Small intestine (tissue), 7 donors: ENCODE measurements at regions not wholly inside any gene's neighbourhood (a gene's known extent, or its start where the extent isn't known, plus 50 kb on each side); places are given as distances from the start of the nearest gene placed in this dataset.

ENCODE experiments used
- DNase-seq, 2 donors: peaks; one replicate each; pipeline versions ENCODE4 v3.0.0 to v3.0.0-alpha.2; 2013
- FAIRE-seq: peaks from 2 replicates; lab custom pipeline; 2012; peaks lifted over from hg19 to GRCh38; lab: Jason Lieb, UNC
- H3K27ac ChIP-seq, 3 donors: one replicate each; pipeline ENCODE4 v1.5.1; 2013; ENCODE audit warnings: low read length in 2 of 3, mild to moderate bottlenecking in 2 of 3, control low read depth in 1 of 3, inconsistent platforms in 1 of 3, low read depth in 1 of 3, moderate library complexity in 1 of 3
- H3K27me3 ChIP-seq, 3 donors: one replicate each; pipeline ENCODE4 v1.6.1; 2013; ENCODE audit warnings: low read length in 3 of 3, inconsistent platforms in 1 of 3; ENCODE audit not compliant: control insufficient read depth in 3 of 3, insufficient read depth in 3 of 3
- H3K36me3 ChIP-seq, 3 donors: one replicate each; pipeline ENCODE4 v1.6.1; 2013; ENCODE audit warnings: low read length in 3 of 3, inconsistent platforms in 1 of 3, low read depth in 1 of 3, mild to moderate bottlenecking in 1 of 3, moderate library complexity in 1 of 3; ENCODE audit not compliant: control insufficient read depth in 3 of 3, insufficient read depth in 2 of 3
- H3K4me1 ChIP-seq, 3 donors: one replicate each; pipeline ENCODE4 v1.6.1; 2013; ENCODE audit warnings: low read length in 2 of 3, inconsistent platforms in 1 of 3, low read depth in 1 of 3, mild to moderate bottlenecking in 1 of 3, moderate library complexity in 1 of 3; ENCODE audit not compliant: control insufficient read depth in 3 of 3, insufficient read depth in 2 of 3
- H3K4me3 ChIP-seq, 3 donors: one replicate each; pipeline ENCODE4 v1.5.1; 2013; ENCODE audit warnings: low read length in 3 of 3, control low read depth in 1 of 3, inconsistent platforms in 1 of 3, low read depth in 1 of 3, mild to moderate bottlenecking in 1 of 3, moderate library complexity in 1 of 3
- H3K9me3 ChIP-seq, 2 donors: one replicate each; pipeline ENCODE4 v1.6.1; 2013; ENCODE audit warnings: low read depth in 1 of 2, low read length in 1 of 2; ENCODE audit not compliant: control insufficient read depth in 2 of 2, insufficient read depth in 1 of 2
- WGBS, 3 donors: extraction: QIAGEN DNeasy Blood & Tissue Kit; methylation state at CpG; one replicate each; pipeline ENCODE4 v1.1.7; 2013; 5-methylcytosine and 5-hydroxymethylcytosine counted together
- donor health status: healthy with polysubstance abuse.
- donor health status: control.
- donor health status: control.
- donor health status: Bipolar disorder and iron deficiency.
- donor health status: healthy.

- Histone ChIP-seq H3K4me3 (no peak overlapping the region), H3K9me3 (no peaks in the 10 kb centered on the region), H3K27ac (no peak overlapping the region), H3K4me1 (no peaks in the 10 kb centered on the region), H3K36me3 (no peaks in the 10 kb centered on the region), H3K27me3 (no peaks in the 10 kb centered on the region)
- 47 to 66% (median 57%) methylated on average over 1 of the region's 1 CpG for WGBS, 3 donors
- DNase-seq (no peak), FAIRE-seq (no peak)
Measured at GRCh38 chr6:169038691-169039090, 215.0 kb downstream of the THBS2 start.

GRCh38 chr6:169035385-169036240, 218.0 kb downstream of the THBS2 start:
- DNase-seq (no peak), FAIRE-seq (no peak)
- 59 to 61% (median 60%) methylated on average over 8 of the region's 8 CpGs for WGBS, 3 donors
- Histone ChIP-seq H3K27ac (no peak overlapping the region), H3K4me3 (no peak overlapping the region), H3K4me1 (no peaks in the 10 kb centered on the region), H3K36me3 (no peaks in the 10 kb centered on the region), H3K9me3 (no peaks in the 10 kb centered on the region), H3K27me3 (peaks cover 0 to 3% (median 0%) of the 10 kb centered on the region in 3 donors)

- Histone ChIP-seq H3K27ac (no peak overlapping the region), H3K4me3 (no peak overlapping the region), H3K9me3 (no peaks in the 10 kb centered on the region), H3K27me3 (peaks cover 0 to 3% (median 0%) of the 10 kb centered on the region in 3 donors), H3K36me3 (no peaks in the 10 kb centered on the region), H3K4me1 (no peaks in the 10 kb centered on the region)
- DNase-seq (no peak), FAIRE-seq (no peak)
- WGBS, 3 donors, result 86 to 89% (median 87%) methylated on average over 13 of the region's 13 CpGs
Measured at GRCh38 chr6:169034516-169035167, 219.0 kb downstream of the THBS2 start.

DNA sequence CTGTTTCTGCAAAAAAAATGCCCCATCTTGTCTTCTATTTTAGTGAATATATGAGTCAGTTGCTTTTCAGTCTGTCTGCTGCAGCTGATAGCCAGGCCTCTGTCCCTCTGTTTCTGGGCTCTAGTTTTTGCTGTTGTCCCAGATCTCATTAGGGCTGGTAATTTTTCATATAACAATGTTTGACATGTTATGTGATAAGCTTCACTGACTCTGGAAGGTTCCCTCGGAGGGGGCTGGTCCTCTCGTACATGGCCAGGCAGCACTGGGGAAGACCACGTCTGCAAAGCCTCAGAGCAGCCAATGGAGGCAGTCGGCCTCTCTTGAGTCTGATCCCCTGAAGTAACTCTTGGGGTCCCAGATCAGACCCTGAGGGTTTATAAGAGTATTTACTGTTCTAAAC, 223.8 kb downstream of the THBS2 start:
- Histone ChIP-seq H3K27ac (no peak overlapping the region), H3K4me1 (no peaks in the 10 kb centered on the region), H3K9me3 (no peaks in the 10 kb centered on the region), H3K4me3 (no peak overlapping the region), H3K27me3 (peaks cover 0 to 3% (median 0%) of the 10 kb centered on the region in 3 donors), H3K36me3 (no peaks in the 10 kb centered on the region)
- 66 to 73% (median 68%) methylated on average over 4 of the region's 4 CpGs for WGBS, 3 donors
- DNase-seq (no peak), FAIRE-seq (no peak)

DNA sequence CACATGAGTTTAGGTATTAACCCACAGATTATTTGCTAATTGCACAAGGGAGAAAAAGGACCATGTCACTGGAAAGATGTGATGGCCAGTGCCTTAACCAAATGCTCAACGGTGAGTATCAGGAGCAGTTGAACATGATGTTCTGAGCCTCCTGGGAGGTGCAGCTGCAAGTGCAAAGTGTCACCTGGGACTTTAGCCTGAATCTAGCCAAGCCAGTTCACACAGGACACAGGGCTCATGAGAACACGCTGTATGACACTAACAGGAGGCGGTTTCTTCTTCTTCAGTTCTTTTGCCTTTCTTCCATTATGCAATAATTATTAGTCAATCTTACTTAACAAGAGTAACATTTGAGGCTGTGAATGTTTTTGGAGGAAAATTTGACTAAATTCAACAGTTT, 225.3 kb downstream of the THBS2 start:
- DNase-seq, result peak in 1 of 2 donors; percentile 2
- Histone ChIP-seq H3K27me3 (peaks cover 0 to 3% (median 0%) of the 10 kb centered on the region in 3 donors), H3K9me3 (no peaks in the 10 kb centered on the region), H3K4me1 (no peaks in the 10 kb centered on the region), H3K27ac (no peak overlapping the region), H3K4me3 (no peak overlapping the region), H3K36me3 (no peaks in the 10 kb centered on the region)
- WGBS, 3 donors, result 68 to 88% (median 80%) methylated on average over 3 of the region's 3 CpGs
- FAIRE-seq, result no peak

DNA sequence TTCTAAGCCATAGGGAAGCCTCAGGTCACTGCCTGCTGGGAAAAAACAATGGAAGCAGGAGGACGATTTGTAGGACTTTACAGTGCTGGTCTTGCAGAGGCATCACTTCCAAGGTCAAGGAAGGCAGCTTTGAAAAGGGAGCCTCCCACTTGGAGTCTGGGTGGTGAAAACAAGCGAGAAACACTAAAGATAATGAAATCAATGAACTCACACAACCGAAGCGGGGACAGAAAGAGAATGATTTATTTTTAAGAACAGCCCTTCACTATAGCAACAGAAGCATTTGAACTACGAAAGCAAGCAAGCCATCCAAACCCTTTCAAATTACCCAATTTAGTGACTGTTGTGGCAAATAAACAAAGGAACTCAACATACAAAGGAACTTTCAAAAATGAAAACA, 227.5 kb downstream of the THBS2 start:
- DNase-seq (no peak), FAIRE-seq (no peak)
- Histone ChIP-seq H3K4me1 (no peaks in the 10 kb centered on the region), H3K9me3 (no peaks in the 10 kb centered on the region), H3K27me3 (peaks cover 0 to 2% (median 0%) of the 10 kb centered on the region in 3 donors), H3K27ac (no peak overlapping the region), H3K4me3 (no peak overlapping the region), H3K36me3 (no peaks in the 10 kb centered on the region)
- 65 to 92% (median 76%) methylated on average over 5 of the region's 5 CpGs for WGBS, 3 donors

DNA sequence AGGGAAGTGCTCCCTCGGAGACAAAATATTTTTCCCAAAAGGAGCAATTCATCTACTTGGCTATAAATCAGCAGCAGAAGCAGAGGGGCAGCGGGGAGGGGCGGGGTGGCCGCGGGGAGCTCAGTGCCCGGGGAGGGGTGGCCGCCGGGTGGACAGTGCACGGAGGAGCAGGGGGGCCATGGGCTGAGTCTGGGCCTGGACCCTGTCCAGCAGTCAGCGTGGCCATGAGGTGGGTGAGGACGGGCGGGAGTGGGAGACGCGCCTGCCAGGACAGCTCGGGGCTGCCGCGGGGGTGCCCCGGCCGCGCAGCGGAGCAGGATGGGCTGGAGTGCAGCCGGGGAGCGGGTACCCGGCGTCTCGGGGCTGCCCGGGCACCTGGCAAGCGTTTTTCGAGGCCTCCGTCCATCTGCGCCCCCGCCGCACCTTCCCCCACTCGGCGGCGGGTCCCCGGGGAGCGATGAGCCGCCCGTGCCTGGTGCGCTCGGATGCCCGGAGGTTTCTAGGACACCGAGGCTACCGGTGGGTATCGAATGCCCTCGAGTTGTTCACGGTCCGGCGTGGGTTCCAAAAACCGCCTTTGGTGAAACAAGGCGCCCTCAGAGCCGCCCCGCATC, 229.5 kb downstream of the THBS2 start:
- DNase-seq, result no peak
- Histone ChIP-seq H3K9me3 (no peaks in the 10 kb centered on the region), H3K4me1 (no peaks in the 10 kb centered on the region), H3K27me3 (no peaks in the 10 kb centered on the region), H3K36me3 (no peaks in the 10 kb centered on the region), H3K27ac (no peak overlapping the region), H3K4me3 (no peak overlapping the region)
- 96 to 97% (median 97%) methylated on average over 40 to 54 of the region's 54 CpGs for WGBS, 3 donors
- no peak for FAIRE-seq

- H3K27me3 ChIP-seq, result no peaks in the 10 kb centered on the region
- H3K4me1 ChIP-seq, result no peaks in the 10 kb centered on the region
- no peak for FAIRE-seq
- no peak overlapping the region for H3K27ac ChIP-seq
- 92 to 94% (median 93%) methylated on average over 23 of the region's 23 CpGs for WGBS, 3 donors
- H3K4me3 ChIP-seq, result no peak overlapping the region
- no peaks in the 10 kb centered on the region for H3K36me3 ChIP-seq
- H3K9me3 ChIP-seq, result no peaks in the 10 kb centered on the region
- no peak for DNase-seq
Measured at GRCh38 chr6:169023161-169023874, 230.3 kb downstream of the THBS2 start.
